Motor neuron (in vitro differentiated cells): ENCODE measurements at regions not wholly inside any gene's neighbourhood (a gene's known extent, or its start where the extent isn't known, plus 50 kb on each side); places are given as distances from the start of the nearest gene placed in this dataset.
A peak's percentile ranks its signal among the peaks of the same experiment; 100 is the strongest.
"Not testable (repeated sequence)": the region's sequence is repeated elsewhere in the genome, so short reads cannot be mapped to it uniquely, and the experiment has no call there.

ENCODE experiments used
- ATAC-seq, 8 experiments: fragments of 200-7000 bp; cut with Tn5 transposase; replicated peaks in 6 of 8; 2 replicates each; pipeline ENCODE4 v1.8.0; 2021; ENCODE audit warnings: mild to moderate bottlenecking in 8 of 8, moderate library complexity in 8 of 8
- H3K27ac ChIP-seq, 2 donors: fragments of 250-450 bp; sonication (Bioruptor Pico); 2 replicates each; pipeline ENCODE4 v1.9.0; 2021; ENCODE audit warnings: antibody characterized with exemption in 2 of 2, mild to moderate bottlenecking in 2 of 2, moderate library complexity in 1 of 2
- H3K4me1 ChIP-seq, 2 donors: fragments of 250-450 bp; sonication (Bioruptor Pico); replicated peaks in 1 of 2; 2 replicates each; pipeline ENCODE4 v1.6.1; 2021; ENCODE audit warnings: antibody characterized with exemption in 2 of 2, mild to moderate bottlenecking in 2 of 2, moderate library complexity in 1 of 2
- H3K4me3 ChIP-seq, 5 donors: fragments of 250-450 bp; sonication (Bioruptor Pico); 2 replicates each; pipeline ENCODE4 v1.9.0; 2021; ENCODE audit warnings: antibody characterized with exemption in 5 of 5, mild to moderate bottlenecking in 5 of 5, moderate library complexity in 4 of 5
- WGBS, 10 experiments: fragments of 450-650 bp; shearing (Covaris generic); methylation state at CpG; one replicate each; pipeline ENCODE4 v1.0.0; 2022; 5-methylcytosine and 5-hydroxymethylcytosine counted together
- in situ Hi-C, 9 experiments: fragments of 400-800 bp; cut with MboI; loops; one replicate each; pipeline ENCODE4 v1.15.0; 2021; ENCODE audit warnings: low sequenced_read_pairs in 9 of 9, low pct_unique_long_range_greater_than_20kb in 2 of 9; ENCODE audit not compliant: unreplicated experiment in 9 of 9

DNA sequence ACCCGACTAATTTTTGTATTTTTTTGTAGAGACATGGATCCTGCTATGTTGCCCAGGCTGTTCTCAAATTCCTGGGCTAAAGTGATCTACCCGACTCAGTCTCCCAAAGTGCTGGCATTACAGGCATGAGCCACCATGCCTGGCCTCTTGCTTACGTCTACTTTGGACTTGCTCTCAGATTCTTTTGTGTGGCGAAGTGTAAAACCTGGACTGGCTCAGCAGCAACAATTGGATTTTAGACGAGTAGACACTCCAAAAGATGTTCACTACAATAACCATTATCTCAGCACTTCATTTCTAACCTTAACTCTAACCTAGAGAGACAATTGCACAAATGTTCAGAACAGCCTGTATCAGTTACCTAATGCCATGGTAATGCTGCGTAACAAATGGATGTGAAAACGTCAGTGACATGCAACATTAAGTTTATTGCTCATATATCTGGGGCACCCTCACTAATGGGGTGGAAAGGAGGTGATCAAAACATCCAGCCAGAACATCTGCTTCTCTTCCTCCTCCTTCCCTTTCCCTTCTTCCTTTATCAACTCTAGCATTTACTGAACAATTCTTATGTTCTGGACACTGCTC is 124.9 kb upstream of the MRI1 start:
- WGBS, 10 experiments = 38 to 100% (median 78%) methylated on average over 1 to 7 of the region's 7 CpGs; no CpG with 5 or more reads in 2 of the 10 experiments
- Histone ChIP-seq H3K27ac (no peak overlapping the region), H3K4me3 (no peak overlapping the region), H3K4me1 (no peaks in the 10 kb centered on the region)
- no peak for ATAC-seq
- in situ Hi-C loops = no loop called here

DNA sequence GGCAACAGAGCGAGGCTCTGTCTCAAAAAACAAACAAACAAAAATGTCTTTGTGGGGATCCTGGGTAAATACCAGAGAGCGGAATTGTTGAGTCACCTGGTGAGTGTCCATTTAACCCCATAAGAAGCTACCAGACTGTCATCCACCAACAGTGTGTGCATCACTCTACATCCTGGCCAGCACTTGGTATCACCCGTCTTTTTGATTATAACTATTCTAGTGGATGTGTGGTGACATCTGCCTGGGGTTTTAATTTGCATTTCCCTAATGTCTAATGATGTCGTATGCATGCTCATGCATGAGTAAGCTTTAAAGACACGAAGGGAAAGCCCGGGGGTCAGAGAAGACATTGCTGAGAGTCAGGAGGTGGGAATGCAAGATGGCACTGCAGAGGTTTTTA is 126.7 kb upstream of the MRI1 start:
- WGBS, 10 experiments = 8 to 100% (median 77%) methylated on average over 1 to 6 of the region's 6 CpGs; no CpG with 5 or more reads in 3 of the 10 experiments

DNA sequence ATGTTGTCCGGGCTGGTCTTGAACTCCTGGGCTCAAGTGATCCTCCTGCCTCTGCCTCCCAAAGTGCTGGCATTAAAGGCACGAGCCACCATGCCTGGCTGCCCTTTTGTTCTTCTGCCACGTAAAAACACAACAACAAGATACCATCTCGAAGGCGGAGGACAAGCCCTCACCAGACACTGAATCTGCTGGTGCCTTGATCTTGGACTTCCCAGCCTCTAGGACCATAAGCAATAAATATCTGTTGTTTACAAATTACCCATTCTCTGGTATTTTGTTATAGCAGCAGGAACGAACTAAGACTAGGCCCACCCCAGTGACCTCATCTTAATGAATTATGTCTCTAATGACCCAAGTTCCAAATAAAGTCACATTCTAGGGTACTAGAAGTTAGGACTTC is 128.4 kb upstream of the CACNA1A start:
- Histone ChIP-seq H3K4me1 (peaks cover 6 to 10% of the 10 kb centered on the region in 2 donors), H3K27ac (no peak overlapping the region), H3K4me3 (no peak overlapping the region)
- in situ Hi-C loops = no loop called here
- no peak for ATAC-seq
- 83 to 100% (median 100%) methylated on average over 1 to 6 of the region's 6 CpGs; no CpG with 5 or more reads in 1 of the 10 experiments for WGBS, 10 experiments

More for the DNA sequence above, 126.7 kb upstream of the MRI1 start:
- Histone ChIP-seq H3K4me3 (no peak overlapping the region), H3K4me1 (peaks cover 4 to 8% of the 10 kb centered on the region in 2 donors), H3K27ac (no peak overlapping the region)
- in situ Hi-C loops = no loop called here
- ATAC-seq = peak in 2 of 8 experiments; percentile 43 to 47

DNA sequence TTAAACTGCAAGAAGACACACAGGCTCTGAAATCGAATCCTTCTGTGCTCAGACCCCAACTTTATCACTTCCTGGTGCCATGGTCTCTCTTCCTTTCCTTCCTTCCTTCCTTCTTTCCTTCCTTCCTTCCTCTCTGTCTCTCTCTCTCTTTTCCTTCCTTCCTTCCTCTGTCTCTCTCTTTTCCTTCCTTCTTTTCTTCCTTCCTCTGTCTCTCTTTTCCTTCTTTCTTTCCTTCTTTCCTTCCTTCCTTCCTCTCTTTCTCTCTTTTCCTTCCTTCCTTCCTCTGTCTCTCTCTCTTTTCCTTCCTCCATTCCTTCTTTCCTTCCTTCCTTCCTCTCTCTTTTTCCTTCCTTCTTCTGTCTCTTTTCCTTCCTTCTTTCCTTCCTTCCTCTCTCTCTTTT is 127.2 kb upstream of the CACNA1A start:
- in situ Hi-C loops = no loop called here
- Histone ChIP-seq H3K4me3 (no peak overlapping the region), H3K4me1 (peaks cover 6 to 10% of the 10 kb centered on the region in 2 donors), H3K27ac (peak overlapping the region in 1 of 2 donors; percentile 11)
- no peak for ATAC-seq
- WGBS, 10 experiments = 29 to 100% (median 67%) methylated on average over 1 of the region's 1 CpG; no CpG with 5 or more reads in 3 of the 10 experiments

DNA sequence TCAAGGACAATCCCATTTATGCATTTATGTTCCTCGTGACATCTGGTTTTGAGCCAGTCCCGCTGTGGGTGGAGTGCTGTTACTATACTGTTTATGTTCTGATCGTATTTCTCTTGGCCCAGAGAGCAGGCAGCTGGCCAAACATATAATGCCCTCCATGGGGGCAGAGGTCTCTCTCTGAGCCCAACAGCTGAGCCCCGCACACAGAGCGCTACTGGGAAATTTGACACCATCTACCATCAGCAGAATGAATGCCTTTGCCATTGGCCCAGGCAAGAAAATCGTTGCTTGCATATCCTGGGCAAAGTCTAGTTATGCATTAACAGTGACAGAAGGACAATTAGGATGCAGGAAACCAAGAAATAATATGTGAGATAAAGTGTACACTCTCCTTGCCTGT is 126.8 kb upstream of the CACNA1A start:
- H3K27ac ChIP-seq = peak overlapping the region; percentile 11 to 17
- ATAC-seq = peak; percentile 77 to 97 (median 84)
- H3K4me3 ChIP-seq = no peak overlapping the region
- in situ Hi-C loops = no loop called here
- peaks cover 6 to 10% of the 10 kb centered on the region in 2 donors for H3K4me1 ChIP-seq
- 0 to 14% (median 0%) methylated on average over 2 to 6 of the region's 6 CpGs; no CpG with 5 or more reads in 4 of the 10 experiments for WGBS, 10 experiments

DNA sequence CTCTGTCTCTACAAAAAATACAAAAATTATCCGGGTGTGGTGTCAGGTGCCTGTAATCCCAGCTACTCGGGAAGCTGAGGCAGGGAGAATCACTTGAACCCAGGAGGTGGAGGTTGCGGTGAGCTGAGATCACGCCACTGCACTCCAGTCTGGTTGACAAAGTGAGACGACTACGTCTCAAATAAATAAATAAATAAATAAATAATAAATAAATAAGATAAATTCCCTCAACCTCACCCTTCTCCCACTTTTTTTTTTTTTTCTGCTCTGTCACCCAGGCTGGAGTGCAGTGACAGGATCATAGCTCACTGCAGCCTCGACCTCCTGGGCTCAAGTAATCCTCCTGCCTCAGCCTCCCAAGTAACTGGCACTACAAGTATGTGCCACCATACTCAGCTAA is 125.9 kb upstream of the CACNA1A start:
- WGBS, 10 experiments = 0 to 100% (median 80%) methylated on average over 1 to 5 of the region's 7 CpGs; no CpG with 5 or more reads in 1 of the 10 experiments
- in situ Hi-C loops = not testable (repeated sequence)

DNA sequence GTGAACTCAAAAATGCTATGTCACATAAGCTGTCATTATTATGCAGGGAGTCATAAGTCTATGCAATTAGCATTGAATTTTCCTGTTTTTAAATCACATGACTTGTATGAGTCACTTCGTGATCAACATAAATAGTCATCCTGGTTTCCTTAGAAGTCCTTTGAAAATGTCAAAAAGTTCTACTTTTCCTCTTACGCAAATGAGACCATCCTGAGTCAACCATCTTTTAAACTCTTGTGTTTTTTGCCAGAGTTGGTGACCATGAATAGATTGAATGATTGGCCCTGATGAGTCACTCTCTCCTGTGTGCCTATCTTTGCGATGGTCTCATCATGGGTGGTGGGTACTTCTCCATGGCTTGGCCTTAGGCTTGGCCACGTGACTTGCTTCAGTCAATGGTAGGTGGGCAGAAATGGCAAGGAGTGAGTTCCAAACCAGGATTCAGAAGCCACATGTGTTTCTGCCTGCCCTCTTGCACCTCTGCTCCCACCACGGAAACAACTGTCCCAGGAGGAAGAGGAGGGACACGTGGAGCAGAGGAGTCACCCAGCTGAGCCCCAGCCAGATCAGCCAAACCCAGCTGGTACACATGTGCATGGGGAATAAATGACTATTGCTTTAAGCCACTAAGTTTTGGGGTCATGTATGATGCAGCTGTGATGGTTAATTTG is 123.5 kb upstream of the CACNA1A start:
- 19 to 100% (median 83%) methylated on average over 1 to 6 of the region's 6 CpGs; no CpG with 5 or more reads in 2 of the 10 experiments for WGBS, 10 experiments
- in situ Hi-C loops = no loop called here

More for the DNA sequence above, 125.9 kb upstream of the CACNA1A start:
- not testable (repeated sequence) for ATAC-seq, H3K27ac ChIP-seq, H3K4me3 ChIP-seq
- H3K4me1 ChIP-seq = peaks cover 6 to 10% of the 10 kb centered on the region in 2 donors

DNA sequence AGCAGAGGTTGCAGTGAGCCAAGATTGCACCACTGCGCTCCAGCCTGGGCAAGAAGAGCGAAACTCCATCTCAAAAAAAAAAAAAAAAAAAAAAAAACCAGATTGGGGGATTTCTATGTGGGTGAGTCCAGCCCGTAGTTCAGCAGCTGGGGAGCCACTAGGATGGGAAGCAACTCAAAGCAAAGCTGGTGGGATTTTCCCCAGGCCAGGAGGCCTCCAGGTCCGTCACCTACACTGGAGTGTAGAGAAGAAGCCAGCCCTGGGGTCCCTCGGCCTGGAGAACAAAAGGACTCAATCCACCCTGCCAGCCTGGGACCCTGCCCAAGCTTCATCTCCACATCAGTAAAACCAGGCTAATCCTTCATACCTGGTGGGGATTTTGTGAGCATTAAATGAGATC is 121.3 kb upstream of the CACNA1A start:
- 50 to 100% (median 88%) methylated on average over 1 to 5 of the region's 5 CpGs; no CpG with 5 or more reads in 5 of the 10 experiments for WGBS, 10 experiments
- Histone ChIP-seq H3K4me1 (peaks cover 24% of the 10 kb centered on the region in 2 donors), H3K27ac (no peak overlapping the region), H3K4me3 (no peak overlapping the region)
- in situ Hi-C loops = no loop called here
- no peak for ATAC-seq

More for the DNA sequence above, 123.5 kb upstream of the CACNA1A start:
- Histone ChIP-seq H3K4me1 (peaks cover 7 to 11% of the 10 kb centered on the region in 2 donors), H3K4me3 (no peak overlapping the region), H3K27ac (no peak overlapping the region)
- peak in 4 of 8 experiments; percentile 39 to 67 (median 52) for ATAC-seq

DNA sequence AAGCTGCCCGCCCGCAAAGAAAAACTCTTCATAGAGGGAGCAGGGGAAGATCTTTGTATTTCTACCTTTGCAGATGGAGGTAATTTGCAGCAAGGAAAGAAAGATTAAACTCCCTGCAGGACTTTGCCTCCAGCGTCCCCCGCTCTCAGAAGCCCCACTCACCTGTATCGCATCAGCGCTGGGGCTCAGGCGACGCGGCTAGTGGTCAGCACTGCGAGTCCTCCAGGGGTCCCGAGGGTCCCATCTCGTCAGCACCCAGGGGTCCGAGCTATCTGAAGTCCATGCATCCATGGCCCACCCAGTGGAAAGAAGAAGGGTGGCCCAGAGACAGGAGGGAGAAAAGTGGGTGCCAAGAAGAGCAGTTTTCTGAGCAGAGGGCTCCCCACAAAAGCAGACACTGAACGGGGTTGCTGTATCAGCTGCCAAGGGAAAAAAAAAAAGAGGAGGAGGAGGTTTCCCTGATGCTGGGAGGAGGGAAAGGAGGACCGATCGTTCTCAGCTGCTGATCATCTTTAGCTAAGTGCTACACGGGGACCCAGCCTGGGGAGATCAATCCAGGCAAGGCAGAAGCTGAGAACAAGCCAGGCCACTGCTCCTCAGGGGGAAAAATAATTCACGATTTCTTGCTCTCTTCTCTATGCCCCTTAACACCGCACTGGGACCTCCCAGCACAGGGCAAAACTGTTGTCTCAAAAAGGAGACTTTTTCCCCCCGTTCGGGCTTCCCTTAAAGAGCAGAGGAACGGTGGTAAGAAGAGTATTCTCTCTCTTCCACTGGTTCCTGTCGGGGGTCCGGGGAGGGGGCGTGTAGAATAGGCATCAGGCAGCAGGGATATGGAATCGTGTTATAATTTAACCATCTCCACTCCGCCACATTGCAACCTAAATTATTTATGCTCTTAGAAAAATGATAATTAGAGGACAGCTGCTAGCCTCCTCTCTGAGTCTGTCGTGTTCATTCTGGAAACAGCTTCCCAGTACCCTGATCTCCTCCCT is 117.7 kb upstream of the CACNA1A start:
- no peak overlapping the region for H3K4me3 ChIP-seq
- H3K4me1 ChIP-seq = peaks cover 24 to 28% of the 10 kb centered on the region in 2 donors
- WGBS, 10 experiments = 12 to 56% (median 28%) methylated on average over 3 to 20 of the region's 28 CpGs; no CpG with 5 or more reads in 2 of the 10 experiments
- peak overlapping the region in 1 of 2 donors; percentile 43 for H3K27ac ChIP-seq
- ATAC-seq = peak in 5 of 8 experiments; percentile 50 to 78 (median 67)
- in situ Hi-C loops = loop anchor here in 6 of 9 experiments (25.0 kb wide), 2 partner anchors 88 to 238 kb away; no protein-coding TSS in a partner anchor

DNA sequence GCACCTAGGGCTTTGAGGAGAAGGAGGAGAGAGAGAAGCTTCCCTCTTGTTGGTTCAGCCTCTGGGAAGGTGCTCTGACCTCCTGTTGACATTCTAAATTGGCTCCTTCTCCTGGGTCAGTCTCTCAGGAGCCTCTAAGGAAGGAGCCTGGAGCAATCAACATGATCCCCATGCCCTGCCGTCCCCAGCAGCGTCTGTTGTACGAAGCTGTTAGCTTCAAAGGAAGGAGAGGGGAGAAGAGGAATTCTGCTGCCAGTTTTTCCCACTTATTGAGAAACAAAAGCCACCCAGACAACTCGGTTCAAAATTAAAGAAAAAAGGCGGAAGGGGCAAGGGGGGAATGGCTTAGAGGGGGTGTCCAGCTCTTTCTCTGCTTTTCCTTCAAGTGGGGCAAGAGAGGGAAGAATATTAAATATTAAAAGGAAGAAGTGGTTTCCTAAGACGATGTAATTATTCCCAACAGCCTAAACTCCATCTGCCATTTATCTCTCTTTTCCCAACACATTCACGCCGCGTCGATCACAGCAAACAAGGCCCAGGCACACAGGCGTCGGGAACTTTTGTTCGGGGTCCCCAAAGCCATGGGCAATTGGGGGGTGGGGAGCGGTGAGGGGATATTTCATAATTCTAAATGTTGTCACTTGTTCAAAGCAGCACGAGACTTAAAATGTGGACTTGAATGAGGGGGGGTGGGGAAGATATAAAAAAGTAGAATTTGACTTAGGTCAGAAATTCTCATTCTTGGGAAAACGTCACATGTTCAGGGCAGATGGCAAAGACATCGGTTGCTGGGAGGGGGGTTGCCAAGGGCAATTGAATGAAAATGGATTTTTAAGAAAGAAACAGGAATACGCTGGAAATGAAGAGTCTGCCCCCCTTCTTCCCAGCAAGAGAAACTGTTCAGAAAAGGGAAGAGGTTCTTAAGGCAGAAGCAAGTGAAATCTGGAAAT is 116.8 kb upstream of the CACNA1A start:
- peak in 5 of 8 experiments; percentile 4 to 33 (median 26) for ATAC-seq
- 0 to 46% (median 23%) methylated on average over 1 to 11 of the region's 18 CpGs for WGBS, 10 experiments
- Histone ChIP-seq H3K4me3 (no peak overlapping the region), H3K4me1 (peaks cover 24 to 28% of the 10 kb centered on the region in 2 donors), H3K27ac (peak overlapping the region in 1 of 2 donors; percentile 43)
- in situ Hi-C loops = loop anchor here in 6 of 9 experiments (25.0 kb wide), 2 partner anchors 89 to 239 kb away; no protein-coding TSS in a partner anchor

DNA sequence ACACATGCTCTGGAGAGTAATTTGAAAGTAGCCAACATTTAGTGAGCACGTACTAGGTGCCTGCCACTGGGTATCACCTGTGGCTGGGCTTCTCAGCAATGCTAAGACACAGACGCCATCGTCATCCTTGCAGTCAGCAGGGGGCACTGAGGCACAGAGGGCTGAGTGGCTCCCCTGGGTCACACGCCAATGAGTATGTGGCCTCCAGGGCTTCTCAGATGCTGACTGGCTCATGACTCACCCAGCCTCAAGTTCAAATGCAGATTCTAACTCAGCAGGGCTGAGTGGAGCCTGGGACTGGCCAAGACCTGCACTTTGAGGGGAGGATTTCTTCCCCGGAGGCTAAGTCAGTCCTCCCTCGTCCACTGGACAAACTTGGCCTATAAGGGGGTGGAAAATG is 115.1 kb upstream of the CACNA1A start:
- H3K27ac ChIP-seq = no peak overlapping the region
- WGBS, 10 experiments = 0 to 92% (median 62%) methylated on average over 2 to 3 of the region's 6 CpGs; no CpG with 5 or more reads in 4 of the 10 experiments
- no peak overlapping the region for H3K4me3 ChIP-seq
- H3K4me1 ChIP-seq = peaks cover 24 to 28% of the 10 kb centered on the region in 2 donors
- in situ Hi-C loops = loop anchor here in 6 of 9 experiments (25.0 kb wide), 2 partner anchors 91 to 241 kb away; no protein-coding TSS in a partner anchor
- ATAC-seq = peak; percentile 58 to 98 (median 78)
